Colonic mucosa (tissue), 4 donors: ENCODE measurements at regions not wholly inside any gene's neighbourhood (a gene's known extent, or its start where the extent isn't known, plus 50 kb on each side); places are given as distances from the start of the nearest gene placed in this dataset.
"Not testable (repeated sequence)": the region's sequence is repeated elsewhere in the genome, so short reads cannot be mapped to it uniquely, and the experiment has no call there.

ENCODE experiments used
- DNase-seq: peaks from one replicate; pipeline ENCODE4 v3.0.0-alpha.2; 2020
- H3K27ac ChIP-seq: fragments of 200-600 bp; one replicate; pipeline ENCODE4 v1.8.0; 2021
- H3K27me3 ChIP-seq: fragments of 200-600 bp; one replicate; pipeline ENCODE4 v1.8.0; 2021
- H3K36me3 ChIP-seq: fragments of 200-600 bp; one replicate; pipeline ENCODE4 v1.8.0; 2021
- H3K4me1 ChIP-seq: fragments of 200-600 bp; one replicate; pipeline ENCODE4 v1.8.0; 2021; ENCODE audit warnings: mild to moderate bottlenecking
- H3K4me3 ChIP-seq: fragments of 200-600 bp; one replicate; pipeline ENCODE4 v1.8.0; 2021
- H3K9ac ChIP-seq, 2 donors: one replicate each; pipeline ENCODE4 v1.7.0; 2013; ENCODE audit warnings: control low read depth in 2 of 2, low read depth in 2 of 2, low read length in 2 of 2
- H3K9me3 ChIP-seq: fragments of 200-600 bp; one replicate; pipeline ENCODE4 v1.8.0; 2021
- CTCF ChIP-seq: fragments of 200-600 bp; IDR thresholded peaks from one replicate; pipeline ENCODE4 v1.8.0; 2022; ENCODE audit warnings: antibody characterized with exemption, mild to moderate bottlenecking
- intact Hi-C: fragments of 100-400 bp; cut with DNase I; formaldehyde crosslinking; loops from one replicate; pipeline ENCODE4 v1.14.1; 2022
- donor health status: healthy.
- donor health status: DM: no; HTN: no; CAD: no.
- donor health status: DM: no; HTN: no; CAD: no.

- H3K36me3 ChIP-seq: no peaks in the 10 kb centered on the region
- no peak for DNase-seq
- no peak overlapping the region for H3K27ac ChIP-seq
- no peaks in the 10 kb centered on the region for H3K4me1 ChIP-seq
- no peak overlapping the region for H3K9ac ChIP-seq
- no peak for TF ChIP-seq CTCF
- H3K9me3 ChIP-seq: no peaks in the 10 kb centered on the region
- no peak overlapping the region for H3K4me3 ChIP-seq
- intact Hi-C loops: no loop called here
- no peaks in the 10 kb centered on the region for H3K27me3 ChIP-seq
Measured at GRCh38 chrX:52270453-52271116, 85.9 kb downstream of the MAGED4 start.

GRCh38 chrX:52271206-52271605, 86.5 kb downstream of the MAGED4 start:
- H3K4me3 ChIP-seq: no peak overlapping the region
- intact Hi-C loops: no loop called here

GRCh38 chrX:52277666-52278065, 91.2 kb upstream of the XAGE2 start:
- Histone ChIP-seq H3K27ac (no peak overlapping the region), H3K4me1 (no peaks in the 10 kb centered on the region), H3K27me3 (peaks cover 4% of the 10 kb centered on the region), H3K36me3 (no peaks in the 10 kb centered on the region), H3K4me3 (no peak overlapping the region), H3K9me3 (no peaks in the 10 kb centered on the region), H3K9ac (no peak overlapping the region)
- no peak for DNase-seq
- no peak for TF ChIP-seq CTCF
- intact Hi-C loops: no loop called here

More at GRCh38 chrX:52271206-52271605, 86.5 kb downstream of the MAGED4 start:
- Histone ChIP-seq H3K36me3 (no peaks in the 10 kb centered on the region), H3K27ac (no peak overlapping the region), H3K4me1 (no peaks in the 10 kb centered on the region), H3K9ac (no peak overlapping the region), H3K27me3 (no peaks in the 10 kb centered on the region), H3K9me3 (no peaks in the 10 kb centered on the region)
- DNase-seq: no peak
- TF ChIP-seq CTCF: no peak

- intact Hi-C loops: no loop called here
- Histone ChIP-seq H3K27ac (no peak overlapping the region), H3K36me3 (no peaks in the 10 kb centered on the region), H3K27me3 (peaks cover 4% of the 10 kb centered on the region), H3K9ac (no peak overlapping the region), H3K9me3 (no peaks in the 10 kb centered on the region), H3K4me1 (no peaks in the 10 kb centered on the region), H3K4me3 (no peak overlapping the region)
- no peak for TF ChIP-seq CTCF
- DNase-seq: no peak
Measured at GRCh38 chrX:52280812-52281211, 88.0 kb upstream of the XAGE2 start.

- intact Hi-C loops: no loop called here
- Histone ChIP-seq H3K9ac (no peak overlapping the region), H3K27me3 (peaks cover 7% of the 10 kb centered on the region), H3K4me1 (no peaks in the 10 kb centered on the region), H3K27ac (no peak overlapping the region), H3K4me3 (no peak overlapping the region), H3K9me3 (no peaks in the 10 kb centered on the region), H3K36me3 (no peaks in the 10 kb centered on the region)
- no peak for DNase-seq
- no peak for TF ChIP-seq CTCF
Measured at GRCh38 chrX:52284865-52285264, 84.0 kb upstream of the XAGE2 start.

- H3K4me3 ChIP-seq, intact Hi-C loops: not testable (repeated sequence)
Measured at GRCh38 chrX:52298968-52299367, 69.9 kb upstream of the XAGE2 start.

GRCh38 chrX:52308532-52308931, 60.3 kb upstream of the XAGE2 start:
- intact Hi-C loops, H3K36me3 ChIP-seq: not testable (repeated sequence)

More at GRCh38 chrX:52298968-52299367, 69.9 kb upstream of the XAGE2 start:
- H3K27ac ChIP-seq, H3K9me3 ChIP-seq, H3K4me1 ChIP-seq, H3K36me3 ChIP-seq, H3K27me3 ChIP-seq, H3K9ac ChIP-seq, DNase-seq: not testable (repeated sequence)

More at GRCh38 chrX:52308532-52308931, 60.3 kb upstream of the XAGE2 start:
- not testable (repeated sequence) for H3K9ac ChIP-seq, H3K27me3 ChIP-seq, H3K27ac ChIP-seq, H3K9me3 ChIP-seq, H3K4me1 ChIP-seq, H3K4me3 ChIP-seq, DNase-seq
